SK-N-SH (cell line): ENCODE measurements at regions not wholly inside any gene's neighbourhood (a gene's known extent, or its start where the extent isn't known, plus 50 kb on each side); places are given as distances from the start of the nearest gene placed in this dataset.

Experiments used
- CTCF ChIP-seq: fragments of 200-600 bp; sonication (generic); IDR thresholded peaks from 2 replicates; pipeline ENCODE4 v1.6.1; 2017; ENCODE audit warnings: antibody characterized with exemption, mild to moderate bottlenecking, moderate library complexity
- EP300 ChIP-seq, 2 experiments: IDR thresholded peaks; 2 replicates each; pipeline versions ENCODE4 v1.4.0 to v1.6.1; 2012; ENCODE audit warnings: borderline replicate concordance in 1 of 2, low read depth in 1 of 2, low read length in 1 of 2
- EZH2phosphoT487 ChIP-seq: fragments of 200-600 bp; sonication (generic); IDR thresholded peaks from 2 replicates; pipeline ENCODE4 v1.6.1; 2017; ENCODE audit warnings: low read depth, mixed run types, mild to moderate bottlenecking, antibody characterized with exemption, moderate library complexity, borderline replicate concordance
- GABPA ChIP-seq: IDR thresholded peaks from 2 replicates; pipeline ENCODE4 v1.4.0; 2012; ENCODE audit warnings: low read depth, mild to moderate bottlenecking
- MAX ChIP-seq: IDR thresholded peaks from 2 replicates; pipeline ENCODE4 v1.4.0; 2012; ENCODE audit warnings: low read depth
- POLR2AphosphoS5 ChIP-seq: IDR thresholded peaks from 2 replicates; pipeline ENCODE4 v1.6.1; 2012; ENCODE audit warnings: low read depth, low read length
- RAD21 ChIP-seq: IDR thresholded peaks from 2 replicates; pipeline ENCODE4 v1.6.1; 2012; ENCODE audit warnings: mild to moderate bottlenecking, low read length
- RFX5 ChIP-seq: IDR thresholded peaks from 2 replicates; pipeline ENCODE4 v1.6.1; 2012; ENCODE audit warnings: mild to moderate bottlenecking, improper control_type of control experiment, low read length
- SIN3A ChIP-seq: IDR thresholded peaks from 2 replicates; pipeline ENCODE4 v1.6.1; 2012; ENCODE audit warnings: low read depth, mild to moderate bottlenecking, low read length, moderate library complexity, borderline replicate concordance
- SMC3 ChIP-seq: IDR thresholded peaks from 2 replicates; pipeline ENCODE4 v1.6.1; 2012; ENCODE audit warnings: low read depth, low read length, improper control_type of control experiment
- TF ChIP-seq, protein P1 (sequence below): fragments of 150-350 bp; IDR thresholded peaks from 2 replicates; pipeline ENCODE4 v1.6.1; 2017; ENCODE audit warnings: antibody characterized with exemption, low read length, low read depth, borderline replicate concordance

DNA sequence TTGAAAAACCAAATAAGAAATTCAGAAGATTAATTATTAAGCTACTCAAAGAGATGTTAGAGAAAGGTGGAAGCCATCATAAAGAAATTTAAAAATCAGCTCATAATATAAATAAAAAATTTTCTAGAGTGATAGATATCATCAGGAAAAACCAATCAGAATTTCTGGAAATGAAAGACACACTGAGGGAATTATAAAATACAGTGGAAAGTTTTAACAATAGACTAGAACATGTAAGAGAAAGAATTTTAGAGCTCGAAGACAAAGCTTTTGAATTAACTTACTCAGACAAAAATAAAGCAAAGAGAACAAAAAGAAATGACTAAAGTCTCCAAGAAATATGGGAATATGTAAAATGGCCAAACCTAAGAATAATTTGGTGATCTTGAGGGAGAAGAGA, 1926.9 kb upstream of the RAG2 start:
- TF ChIP-seq CTCF = no peak
- TF ChIP-seq, protein P1, sequence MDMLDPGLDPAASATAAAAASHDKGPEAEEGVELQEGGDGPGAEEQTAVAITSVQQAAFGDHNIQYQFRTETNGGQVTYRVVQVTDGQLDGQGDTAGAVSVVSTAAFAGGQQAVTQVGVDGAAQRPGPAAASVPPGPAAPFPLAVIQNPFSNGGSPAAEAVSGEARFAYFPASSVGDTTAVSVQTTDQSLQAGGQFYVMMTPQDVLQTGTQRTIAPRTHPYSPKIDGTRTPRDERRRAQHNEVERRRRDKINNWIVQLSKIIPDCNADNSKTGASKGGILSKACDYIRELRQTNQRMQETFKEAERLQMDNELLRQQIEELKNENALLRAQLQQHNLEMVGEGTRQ = no peak
- TF ChIP-seq SIN3A = no peak
- TF ChIP-seq POLR2AphosphoS5 = no peak
- TF ChIP-seq MAX = no peak
- TF ChIP-seq EZH2phosphoT487 = no peak
- TF ChIP-seq GABPA = no peak
- TF ChIP-seq SMC3 = no peak
- no peak for TF ChIP-seq EP300 (IDR thresholded peaks at IDR 0.05; ENCODE audit: borderline replicate concordance in 1 of 2, low read depth in 1 of 2, low read length in 1 of 2)
- no peak for TF ChIP-seq RFX5
- no peak for TF ChIP-seq RAD21
